ENCODE measurements at regions not wholly inside any gene's neighbourhood (a gene's known extent, or its start where the extent isn't known, plus 50 kb on each side); places are given as distances from the start of the nearest gene placed in this dataset.

GRCh38 chr10:131013281-131013912, 298.1 kb downstream of the TCERG1L start:
- Histone ChIP-seq H3K36me3 (ENCODE audit: control insufficient read depth in 2 of 2, extremely low read depth in 1 of 2, insufficient read depth in 2 of 2, low read length in 2 of 2) (no peaks in the 10 kb centered on the region), H3K9ac (ENCODE audit: control insufficient read depth, extremely low read depth, insufficient read depth, low read length) (no peak overlapping the region), H3K4me1 (ENCODE audit: control insufficient read depth, extremely low read depth, insufficient read depth, low read length) (no peaks in the 10 kb centered on the region), H4K20me1 (ENCODE audit: control insufficient read depth, extremely low read depth, insufficient read depth, low read length) (no peaks in the 10 kb centered on the region), H2AFZ (ENCODE audit: control insufficient read depth, low read length) (no peak overlapping the region), H3K4me2 (ENCODE audit: control insufficient read depth, extremely low read depth, insufficient read depth, low read depth, low read length) (no peak overlapping the region), H3K4me3 (ENCODE audit: control insufficient read depth in 2 of 3, extremely low read depth in 1 of 3, insufficient read depth in 2 of 3, low read depth in 1 of 3, low read length in 3 of 3) (no peak overlapping the region), H3K27ac (ENCODE audit: control insufficient read depth, insufficient read depth, low read length) (no peak overlapping the region), H3K9me1 (ENCODE audit: control insufficient read depth, extremely low read depth, insufficient read depth, low read length) (no peaks in the 10 kb centered on the region), H3K79me2 (ENCODE audit: control insufficient read depth, insufficient read depth, low read length) (no peaks in the 10 kb centered on the region), H3K27me3 (ENCODE audit: control insufficient read depth, extremely low read depth, insufficient read depth, low read length) (no peaks in the 10 kb centered on the region), H3K9me3 (ENCODE audit: control insufficient read depth, low read depth, low read length) (peaks cover 10% of the 10 kb centered on the region)
- FAIRE-seq (no peak), DNase-seq (ENCODE audit: low read depth, low spot score) (no peak)
- TF ChIP-seq EZH2 (IDR thresholded peaks at IDR 0.05; ENCODE audit: low read length) (no peak), CTCF (optimal IDR thresholded peaks at IDR 0.05 in 1 of 3, IDR thresholded peaks at IDR 0.05 in 1 of 3, conservative IDR thresholded peaks at IDR 0.05 in 1 of 3; ENCODE audit: extremely low read depth in 1 of 3, insufficient read depth in 2 of 3, low read length in 3 of 3) (no peak)
- dilution Hi-C loops (cut with MboI; ENCODE audit: extremely low pct_ligation_motif_present, low sequenced_read_pairs) = no loop called here

DNA sequence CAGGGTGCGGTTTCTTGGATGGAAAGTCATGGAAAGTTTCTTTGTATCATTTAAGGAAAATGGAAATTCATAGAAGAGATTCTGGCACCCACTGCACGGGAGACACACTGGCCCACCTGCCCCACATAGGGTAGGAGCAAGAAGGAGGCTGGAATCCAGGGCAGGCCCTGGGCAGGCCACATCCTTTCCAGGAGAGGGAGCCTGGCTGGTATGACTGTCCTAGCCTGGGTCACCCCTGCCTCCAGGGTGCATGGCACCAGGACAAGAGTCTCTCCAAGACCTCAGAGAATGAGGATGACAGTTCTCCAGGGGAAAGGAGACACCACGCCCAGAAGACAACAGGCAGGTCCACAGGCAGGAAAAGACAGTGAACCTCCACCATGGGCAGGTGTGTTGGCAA, 297.2 kb downstream of the TCERG1L start:
- FAIRE-seq (no peak), DNase-seq (ENCODE audit: low read depth, low spot score) (no peak)
- H3K4me1 ChIP-seq (ENCODE audit: control insufficient read depth, extremely low read depth, insufficient read depth, low read length) = no peaks in the 10 kb centered on the region
- no peaks in the 10 kb centered on the region for H3K79me2 ChIP-seq (ENCODE audit: control insufficient read depth, insufficient read depth, low read length)
- no peaks in the 10 kb centered on the region for H3K36me3 ChIP-seq (ENCODE audit: control insufficient read depth in 2 of 2, extremely low read depth in 1 of 2, insufficient read depth in 2 of 2, low read length in 2 of 2)
- no peak overlapping the region for H3K9ac ChIP-seq (ENCODE audit: control insufficient read depth, extremely low read depth, insufficient read depth, low read length)
- no peak overlapping the region for H3K4me3 ChIP-seq (ENCODE audit: control insufficient read depth in 2 of 3, extremely low read depth in 1 of 3, insufficient read depth in 2 of 3, low read depth in 1 of 3, low read length in 3 of 3)
- no peak overlapping the region for H2AFZ ChIP-seq (ENCODE audit: control insufficient read depth, low read length)
- H3K9me1 ChIP-seq (ENCODE audit: control insufficient read depth, extremely low read depth, insufficient read depth, low read length) = no peaks in the 10 kb centered on the region
- H3K27me3 ChIP-seq (ENCODE audit: control insufficient read depth, extremely low read depth, insufficient read depth, low read length) = no peaks in the 10 kb centered on the region
- dilution Hi-C loops (cut with MboI; ENCODE audit: extremely low pct_ligation_motif_present, low sequenced_read_pairs) = no loop called here
- peaks cover 10% of the 10 kb centered on the region for H3K9me3 ChIP-seq (ENCODE audit: control insufficient read depth, low read depth, low read length)
- H3K4me2 ChIP-seq (ENCODE audit: control insufficient read depth, extremely low read depth, insufficient read depth, low read depth, low read length) = no peak overlapping the region
- no peak for TF ChIP-seq EZH2 (IDR thresholded peaks at IDR 0.05; ENCODE audit: low read length)
- no peak for TF ChIP-seq CTCF (optimal IDR thresholded peaks at IDR 0.05 in 1 of 3, IDR thresholded peaks at IDR 0.05 in 1 of 3, conservative IDR thresholded peaks at IDR 0.05 in 1 of 3; ENCODE audit: extremely low read depth in 1 of 3, insufficient read depth in 2 of 3, low read length in 3 of 3)
- H4K20me1 ChIP-seq (ENCODE audit: control insufficient read depth, extremely low read depth, insufficient read depth, low read length) = no peaks in the 10 kb centered on the region
- H3K27ac ChIP-seq (ENCODE audit: control insufficient read depth, insufficient read depth, low read length) = no peak overlapping the region
